ENCODE measurements at regions not wholly inside any gene's neighbourhood (a gene's known extent, or its start where the extent isn't known, plus 50 kb on each side); places are given as distances from the start of the nearest gene placed in this dataset.
A peak's percentile ranks its signal among the peaks of the same experiment; 100 is the strongest.
"Not testable (repeated sequence)": the region's sequence is repeated elsewhere in the genome, so short reads cannot be mapped to it uniquely, and the experiment has no call there.

- no peak for DNase-seq
Measured at GRCh38 chr5:16987776-16988175, 51.7 kb upstream of the MYO10 start.

GRCh38 chr5:16990817-16991520 is 54.9 kb upstream of the MYO10 start:
- DNase-seq, result not testable (repeated sequence)

GRCh38 chr5:16992006-16992405 is 55.9 kb upstream of the MYO10 start:
- DNase-seq, result no peak

GRCh38 chr5:16992444-16992843 is 56.4 kb upstream of the MYO10 start:
- DNase-seq, result no peak

- no peak for DNase-seq
Measured at GRCh38 chr5:16994565-16994964, 58.5 kb upstream of the MYO10 start.

- DNase-seq, result no peak
Measured at GRCh38 chr5:16995372-16995771, 59.3 kb upstream of the MYO10 start.

GRCh38 chr5:17000291-17000939 is 64.3 kb upstream of the MYO10 start:
- DNase-seq, result no peak

GRCh38 chr5:17001428-17001827 is 65.3 kb upstream of the MYO10 start:
- no peak for DNase-seq

GRCh38 chr5:17004441-17005106 is 68.5 kb upstream of the MYO10 start:
- DNase-seq, result no peak

- no peak for DNase-seq
Measured at GRCh38 chr5:17005107-17005828, 69.2 kb upstream of the MYO10 start.

- peak; percentile 16 to 29 for DNase-seq
Measured at GRCh38 chr5:17012289-17012688, 76.2 kb upstream of the MYO10 start.

GRCh38 chr5:17014686-17015085 is 78.6 kb upstream of the MYO10 start:
- no peak for DNase-seq

- no peak for DNase-seq
Measured at GRCh38 chr5:17018871-17019270, 82.8 kb upstream of the MYO10 start.

- DNase-seq, result no peak
Measured at GRCh38 chr5:17019324-17019723, 83.2 kb upstream of the MYO10 start.

GRCh38 chr5:17020678-17021601 is 84.9 kb upstream of the MYO10 start:
- DNase-seq, result no peak

- no peak for DNase-seq
Measured at GRCh38 chr5:17021602-17021932, 85.5 kb upstream of the MYO10 start.

GRCh38 chr5:17022296-17022695 is 86.2 kb upstream of the MYO10 start:
- DNase-seq, result peak; percentile 4 to 9

GRCh38 chr5:17024686-17025180 is 88.6 kb upstream of the MYO10 start:
- DNase-seq, result no peak

GRCh38 chr5:17031659-17032277 is 95.7 kb upstream of the MYO10 start:
- not testable (repeated sequence) for DNase-seq

GRCh38 chr5:17032314-17032985 is 96.4 kb upstream of the MYO10 start:
- DNase-seq, result not testable (repeated sequence)

- not testable (repeated sequence) for DNase-seq
Measured at GRCh38 chr5:17034992-17035391, 98.9 kb upstream of the MYO10 start.
